ENCODE measurements at regions not wholly inside any gene's neighbourhood (a gene's known extent, or its start where the extent isn't known, plus 50 kb on each side); places are given as distances from the start of the nearest gene placed in this dataset.
A peak's percentile ranks its signal among the peaks of the same experiment; 100 is the strongest.

DNA sequence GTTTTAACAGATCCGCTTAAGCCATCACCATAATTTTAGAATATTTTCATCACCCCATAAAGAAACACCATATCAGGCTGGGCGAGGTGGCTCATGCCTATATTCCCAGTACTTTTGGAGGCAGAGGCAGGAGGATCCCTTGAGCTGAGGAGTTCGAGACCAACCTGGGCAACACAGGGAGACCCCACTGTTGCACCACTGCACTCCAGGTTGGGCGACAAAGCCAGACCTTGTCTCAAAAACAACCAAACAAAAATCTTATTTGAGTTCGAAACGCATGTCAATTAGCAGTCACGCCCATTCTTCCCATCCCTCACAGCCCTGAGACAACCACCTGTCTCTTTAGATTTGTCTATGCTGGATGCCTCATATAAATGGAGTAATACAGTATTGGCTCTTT lies 119.9 kb downstream of the KLF13 start:
- no peak for ATAC-seq (ENCODE audit: low read depth)
- H3K9me3 Mint-ChIP-seq = peaks cover 2% of the 10 kb centered on the region
- H3K4me1 Mint-ChIP-seq = peaks cover 14% of the 10 kb centered on the region
- no peak overlapping the region for H3K4me3 Mint-ChIP-seq
- H3K27me3 Mint-ChIP-seq = peaks cover 4% of the 10 kb centered on the region
- no peak for DNase-seq (ENCODE audit: low spot score in 2 of 2)
- no peak overlapping the region for H3K27ac Mint-ChIP-seq
- H3K36me3 Mint-ChIP-seq = no peaks in the 10 kb centered on the region

DNA sequence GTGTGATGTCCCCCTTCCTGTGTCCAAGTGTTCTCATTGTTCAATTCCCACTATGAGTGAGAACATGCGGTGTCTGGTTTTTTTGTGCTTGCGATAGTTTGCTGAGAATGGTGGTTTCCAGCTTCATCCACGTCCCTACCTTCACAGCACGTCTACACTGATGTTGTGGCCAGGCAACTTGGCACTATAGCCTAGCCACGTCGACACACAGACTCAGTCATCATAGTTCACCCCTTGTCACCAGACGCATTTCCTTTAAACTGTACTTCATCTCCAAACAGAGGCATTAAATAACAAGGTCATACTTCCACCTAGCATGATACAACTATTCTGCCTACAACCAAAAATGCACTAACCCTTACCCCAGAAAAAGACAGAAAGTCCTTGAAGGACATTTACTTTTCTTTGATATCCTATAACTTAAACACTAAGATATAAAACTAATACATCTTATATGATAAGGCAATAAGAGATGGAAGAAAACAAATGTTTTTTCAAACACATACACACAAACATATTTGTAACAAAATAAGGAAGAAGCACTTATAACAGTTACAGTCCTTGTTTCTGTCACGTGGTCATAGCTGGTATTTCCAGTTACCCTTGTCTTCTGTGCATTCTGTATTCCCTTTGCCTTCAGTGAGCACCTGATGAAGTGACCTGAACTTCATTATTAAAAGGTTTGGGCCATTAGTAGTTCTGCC lies 121.4 kb downstream of the KLF13 start:
- H3K27ac Mint-ChIP-seq = no peak overlapping the region
- peak; percentile 55 for ATAC-seq (ENCODE audit: low read depth)

DNA sequence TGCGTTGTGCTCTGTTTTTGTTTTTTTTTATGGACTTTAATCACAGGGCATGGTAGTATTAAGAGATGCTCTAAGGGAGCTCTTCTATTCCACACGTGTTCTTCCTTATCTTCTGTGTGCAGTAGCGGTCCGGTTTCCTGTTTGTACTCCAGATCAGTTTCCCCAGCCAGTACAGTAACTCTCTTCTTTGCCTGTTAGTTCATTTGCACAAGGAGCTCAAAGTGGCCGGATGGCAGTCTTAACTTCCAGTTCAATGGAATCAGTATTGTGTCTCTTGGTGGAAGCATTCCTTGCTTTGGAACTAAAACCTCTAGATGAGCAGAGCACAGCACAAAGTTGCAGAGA lies 122.0 kb downstream of the KLF13 start:
- no peaks in the 10 kb centered on the region for H3K36me3 Mint-ChIP-seq
- no peak overlapping the region for H3K27ac Mint-ChIP-seq
- peaks cover 11% of the 10 kb centered on the region for H3K4me1 Mint-ChIP-seq
- H3K4me3 Mint-ChIP-seq = no peak overlapping the region
- peaks cover 2% of the 10 kb centered on the region for H3K9me3 Mint-ChIP-seq
- H3K27me3 Mint-ChIP-seq = peaks cover 4% of the 10 kb centered on the region
- no peak for ATAC-seq (ENCODE audit: low read depth)
- no peak for DNase-seq (ENCODE audit: low spot score in 2 of 2)

More for the DNA sequence above, 121.4 kb downstream of the KLF13 start:
- no peak for DNase-seq (ENCODE audit: low spot score in 2 of 2)
- Mint-ChIP-seq H3K9me3 (peaks cover 2% of the 10 kb centered on the region), H3K27me3 (peaks cover 4% of the 10 kb centered on the region), H3K36me3 (no peaks in the 10 kb centered on the region), H3K4me1 (peaks cover 11% of the 10 kb centered on the region), H3K4me3 (no peak overlapping the region)

DNA sequence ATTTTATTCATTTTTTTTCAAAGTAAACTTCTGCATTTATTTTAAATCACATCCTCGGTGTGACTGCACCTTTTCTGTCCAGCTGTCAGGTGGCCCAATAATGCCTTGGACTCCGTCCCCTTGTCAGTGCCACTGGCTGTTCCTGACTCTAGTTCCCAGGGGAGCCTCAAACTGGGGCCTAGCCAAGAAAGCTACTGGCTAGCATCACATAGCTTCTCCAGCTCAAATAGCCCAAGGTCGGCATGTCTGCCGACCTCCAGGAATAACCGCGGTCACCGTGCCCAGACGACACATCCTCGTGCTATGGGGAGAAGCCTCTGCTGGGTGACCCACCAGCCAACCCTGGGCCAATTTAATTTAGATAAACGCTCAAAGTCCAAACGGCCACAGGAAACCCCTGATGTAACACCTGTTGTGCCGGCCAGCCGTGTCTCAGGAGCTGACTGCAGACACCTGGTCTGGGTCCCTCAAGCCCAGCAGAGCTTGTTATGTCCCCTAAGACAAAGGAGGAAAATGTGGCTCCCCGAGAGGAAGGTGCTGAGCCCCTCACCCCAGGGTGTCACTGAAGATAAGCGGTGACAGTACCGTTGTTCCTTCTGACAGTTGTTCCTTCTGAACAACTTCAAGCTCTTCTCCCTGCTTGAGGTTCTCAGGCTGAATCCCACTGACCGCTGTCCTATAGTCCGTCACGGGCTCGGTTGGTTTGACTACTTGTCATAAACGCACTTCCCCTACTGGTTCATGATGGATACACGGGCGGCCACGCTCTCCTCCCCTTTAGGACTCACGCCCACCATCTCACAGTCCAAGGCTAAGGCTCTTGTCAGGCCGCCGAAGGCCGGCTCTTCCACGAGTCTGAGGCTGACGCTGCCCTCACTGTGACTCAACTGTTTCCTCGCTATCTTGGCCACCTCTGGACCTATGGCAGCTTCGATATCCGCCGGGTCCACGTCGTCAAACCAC lies 126.2 kb downstream of the KLF13 start:
- peaks cover 2% of the 10 kb centered on the region for H3K36me3 Mint-ChIP-seq
- no peak for ATAC-seq (ENCODE audit: low read depth)
- no peak overlapping the region for H3K27ac Mint-ChIP-seq
- peaks cover 4% of the 10 kb centered on the region for H3K27me3 Mint-ChIP-seq
- H3K4me1 Mint-ChIP-seq = peaks cover 8% of the 10 kb centered on the region
- H3K4me3 Mint-ChIP-seq = no peak overlapping the region
- peaks cover 6% of the 10 kb centered on the region for H3K9me3 Mint-ChIP-seq
- DNase-seq (ENCODE audit: low spot score in 2 of 2) = no peak

DNA sequence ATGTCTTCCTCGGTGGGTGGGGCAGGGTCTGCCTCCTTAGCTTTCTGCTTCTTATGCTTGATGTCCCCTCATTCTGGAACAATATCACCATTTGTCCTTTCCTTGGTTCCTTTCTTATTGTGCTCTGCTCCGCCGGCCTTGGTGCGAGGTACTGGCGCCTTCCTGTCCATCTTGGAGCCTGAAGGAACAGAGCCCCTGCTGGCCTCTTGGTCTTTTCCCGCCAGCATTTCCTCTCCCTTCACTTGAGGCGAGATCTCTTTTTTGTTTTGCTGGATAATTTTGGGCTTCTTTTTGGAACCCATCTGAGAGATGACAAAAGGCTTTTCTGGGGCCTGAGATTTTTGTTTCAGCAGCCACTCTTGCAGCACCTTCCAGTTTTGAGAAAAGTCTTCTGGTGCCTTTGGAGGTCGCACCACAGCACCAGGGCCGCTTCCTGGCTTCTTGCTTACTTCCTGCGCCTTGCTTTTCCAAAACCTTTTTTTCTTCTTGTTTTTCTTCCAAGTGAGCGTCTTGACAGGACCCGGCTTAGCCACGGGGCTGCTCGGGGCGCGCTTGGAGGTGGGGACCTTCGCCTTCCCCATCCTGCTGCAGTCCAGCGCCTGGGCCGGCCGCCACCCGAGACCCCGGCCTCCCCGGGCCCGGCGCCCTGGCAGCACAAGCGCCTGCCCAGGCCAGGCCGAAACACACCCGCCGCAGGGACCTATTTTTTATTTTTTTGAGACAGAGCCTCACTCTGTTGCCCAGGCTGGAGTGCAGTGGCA lies 127.1 kb downstream of the KLF13 start:
- peaks cover 2% of the 10 kb centered on the region for H3K36me3 Mint-ChIP-seq
- no peak overlapping the region for H3K4me3 Mint-ChIP-seq
- H3K9me3 Mint-ChIP-seq = peaks cover 6% of the 10 kb centered on the region
- DNase-seq (ENCODE audit: low spot score in 2 of 2) (no peak), ATAC-seq (ENCODE audit: low read depth) (no peak)
- peaks cover 4% of the 10 kb centered on the region for H3K27me3 Mint-ChIP-seq
- no peak overlapping the region for H3K27ac Mint-ChIP-seq
- H3K4me1 Mint-ChIP-seq = peaks cover 8% of the 10 kb centered on the region

DNA sequence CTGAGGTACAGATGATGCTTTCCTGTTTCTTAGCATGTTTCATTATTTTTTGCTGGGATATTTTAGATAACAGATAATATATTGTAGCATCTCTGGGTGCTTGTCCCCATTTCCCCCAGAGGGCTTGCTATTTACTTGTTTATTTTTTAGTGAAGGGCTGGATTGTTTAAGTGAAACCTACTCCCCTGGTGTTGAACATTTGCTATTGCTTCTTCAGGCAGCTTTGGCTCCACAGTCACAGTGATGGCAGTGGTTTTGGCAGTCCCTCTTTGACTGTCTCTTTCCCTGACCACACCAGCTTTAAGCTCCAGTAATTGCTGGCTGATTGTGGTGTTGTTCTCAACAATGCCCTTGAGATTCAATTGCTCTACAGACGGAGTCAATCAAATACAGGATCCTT lies 128.9 kb downstream of the KLF13 start:
- peaks cover 14% of the 10 kb centered on the region for H3K4me1 Mint-ChIP-seq
- H3K36me3 Mint-ChIP-seq = peaks cover 2% of the 10 kb centered on the region
- no peak for DNase-seq (ENCODE audit: low spot score in 2 of 2)
- peaks cover 4% of the 10 kb centered on the region for H3K9me3 Mint-ChIP-seq
- no peak overlapping the region for H3K27ac Mint-ChIP-seq
- H3K27me3 Mint-ChIP-seq = no peaks in the 10 kb centered on the region
- ATAC-seq (ENCODE audit: low read depth) = no peak
- H3K4me3 Mint-ChIP-seq = no peak overlapping the region

DNA sequence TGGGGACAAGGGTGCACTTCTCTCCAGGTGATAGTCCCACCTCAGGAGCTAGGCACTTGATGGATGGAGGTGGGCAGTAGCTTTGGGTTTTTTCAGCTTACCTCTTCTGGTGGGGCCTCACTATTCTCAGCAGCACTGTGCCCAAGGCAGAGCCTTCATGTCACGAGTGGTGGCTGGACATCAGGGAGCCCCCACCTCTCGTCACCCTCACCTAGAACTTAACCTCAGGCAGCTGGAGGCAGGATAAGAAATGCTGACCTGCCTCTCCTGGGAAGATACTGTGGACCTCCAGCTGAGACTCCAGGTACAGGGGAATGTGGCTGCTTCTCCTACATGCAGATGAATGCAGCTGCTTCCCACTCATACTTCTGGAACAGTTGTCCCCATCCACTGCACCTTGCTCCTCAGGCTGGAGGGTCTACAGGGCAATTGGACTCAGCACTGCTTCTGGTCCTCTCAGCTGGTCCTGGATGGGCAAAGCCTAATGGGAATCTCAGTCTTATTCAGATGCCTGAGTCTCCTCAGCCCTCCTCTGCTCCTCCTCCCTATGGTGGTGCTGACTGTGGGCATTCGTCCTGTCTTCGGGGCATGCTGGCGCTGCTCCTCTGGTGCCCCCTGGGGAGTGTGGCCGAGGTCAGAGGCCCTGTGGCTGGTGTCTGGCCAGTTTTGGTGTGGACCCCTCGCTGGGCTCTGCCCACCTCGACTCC lies 129.9 kb downstream of the KLF13 start:
- DNase-seq (ENCODE audit: low spot score in 2 of 2) (no peak), ATAC-seq (ENCODE audit: low read depth) (no peak)
- H3K27me3 Mint-ChIP-seq = no peaks in the 10 kb centered on the region
- no peak overlapping the region for H3K27ac Mint-ChIP-seq
- peaks cover 4% of the 10 kb centered on the region for H3K9me3 Mint-ChIP-seq
- H3K36me3 Mint-ChIP-seq = peaks cover 2% of the 10 kb centered on the region
- H3K4me3 Mint-ChIP-seq = no peak overlapping the region
- H3K4me1 Mint-ChIP-seq = peaks cover 17% of the 10 kb centered on the region

DNA sequence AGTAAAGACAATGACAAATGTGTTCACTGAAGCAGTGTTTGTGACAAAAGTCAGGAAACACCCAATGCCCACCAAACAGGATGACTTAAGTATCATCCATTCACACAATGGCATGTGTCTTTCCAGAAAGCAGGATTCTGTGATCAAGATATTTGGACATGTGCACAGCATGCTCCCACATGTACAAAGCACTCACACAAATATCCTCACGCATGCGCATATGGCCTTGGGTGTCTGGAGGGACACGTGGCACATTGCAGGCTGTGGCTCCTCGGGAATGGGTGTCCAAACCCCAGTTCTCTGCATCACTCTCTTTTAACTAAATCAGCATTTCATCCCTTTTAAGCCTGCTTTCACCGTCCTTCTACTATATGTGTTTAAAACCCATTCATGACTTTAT lies 130.5 kb downstream of the KLF13 start:
- no peak overlapping the region for H3K27ac Mint-ChIP-seq
- peaks cover 2% of the 10 kb centered on the region for H3K36me3 Mint-ChIP-seq
- peaks cover 4% of the 10 kb centered on the region for H3K9me3 Mint-ChIP-seq
- peaks cover 17% of the 10 kb centered on the region for H3K4me1 Mint-ChIP-seq
- no peaks in the 10 kb centered on the region for H3K27me3 Mint-ChIP-seq
- no peak overlapping the region for H3K4me3 Mint-ChIP-seq
- ATAC-seq (ENCODE audit: low read depth) = no peak
- no peak for DNase-seq (ENCODE audit: low spot score in 2 of 2)

DNA sequence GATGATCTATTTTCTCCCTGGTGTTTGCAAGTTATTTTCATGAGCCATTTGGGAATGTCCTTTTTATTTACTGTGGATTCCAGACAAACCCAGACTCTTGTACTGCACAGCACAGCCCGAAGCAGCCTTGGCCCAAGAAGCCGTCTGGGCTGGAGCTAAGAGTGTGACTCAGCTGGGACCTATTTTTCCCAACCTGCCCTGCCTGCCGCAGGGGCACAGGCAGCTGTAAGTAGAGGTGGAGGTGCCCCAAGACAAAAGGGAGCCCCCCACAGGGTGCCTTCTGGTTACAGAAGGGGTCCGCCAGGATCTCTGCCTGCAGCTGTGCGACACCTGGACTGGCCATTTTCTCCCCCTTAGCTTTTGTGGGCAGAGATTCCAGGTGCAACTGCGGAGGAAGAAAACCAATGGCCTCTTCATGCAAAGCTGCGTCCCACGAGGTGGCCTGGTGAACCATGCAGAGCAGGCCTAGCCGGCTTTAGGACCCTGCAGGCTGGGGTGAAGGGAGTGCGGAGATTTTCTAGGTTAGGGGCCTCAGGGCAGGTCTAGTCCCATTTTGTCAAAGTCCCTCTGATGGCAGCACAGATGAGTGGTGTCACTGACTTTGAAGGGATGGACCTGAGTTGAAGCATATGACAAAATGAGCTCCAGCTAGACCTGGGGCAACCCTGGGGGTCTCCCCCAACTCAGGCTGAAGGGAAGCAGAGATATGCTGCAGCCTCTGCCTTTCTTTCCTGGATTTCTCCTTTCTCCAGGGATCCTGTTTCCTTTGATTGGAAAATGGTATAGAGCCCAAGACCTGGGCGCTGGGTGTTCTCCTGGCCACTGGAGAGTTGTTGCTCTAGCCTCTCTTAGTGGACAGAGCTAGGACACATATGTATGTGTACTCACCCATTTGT lies 131.2 kb downstream of the KLF13 start:
- peaks cover 4% of the 10 kb centered on the region for H3K9me3 Mint-ChIP-seq
- ATAC-seq (ENCODE audit: low read depth) (no peak), DNase-seq (ENCODE audit: low spot score in 2 of 2) (no peak)
- H3K27ac Mint-ChIP-seq = peak overlapping the region; percentile 79
- H3K36me3 Mint-ChIP-seq = peaks cover 2% of the 10 kb centered on the region
- H3K4me3 Mint-ChIP-seq = no peak overlapping the region
- H3K27me3 Mint-ChIP-seq = no peaks in the 10 kb centered on the region
- peaks cover 17% of the 10 kb centered on the region for H3K4me1 Mint-ChIP-seq

DNA sequence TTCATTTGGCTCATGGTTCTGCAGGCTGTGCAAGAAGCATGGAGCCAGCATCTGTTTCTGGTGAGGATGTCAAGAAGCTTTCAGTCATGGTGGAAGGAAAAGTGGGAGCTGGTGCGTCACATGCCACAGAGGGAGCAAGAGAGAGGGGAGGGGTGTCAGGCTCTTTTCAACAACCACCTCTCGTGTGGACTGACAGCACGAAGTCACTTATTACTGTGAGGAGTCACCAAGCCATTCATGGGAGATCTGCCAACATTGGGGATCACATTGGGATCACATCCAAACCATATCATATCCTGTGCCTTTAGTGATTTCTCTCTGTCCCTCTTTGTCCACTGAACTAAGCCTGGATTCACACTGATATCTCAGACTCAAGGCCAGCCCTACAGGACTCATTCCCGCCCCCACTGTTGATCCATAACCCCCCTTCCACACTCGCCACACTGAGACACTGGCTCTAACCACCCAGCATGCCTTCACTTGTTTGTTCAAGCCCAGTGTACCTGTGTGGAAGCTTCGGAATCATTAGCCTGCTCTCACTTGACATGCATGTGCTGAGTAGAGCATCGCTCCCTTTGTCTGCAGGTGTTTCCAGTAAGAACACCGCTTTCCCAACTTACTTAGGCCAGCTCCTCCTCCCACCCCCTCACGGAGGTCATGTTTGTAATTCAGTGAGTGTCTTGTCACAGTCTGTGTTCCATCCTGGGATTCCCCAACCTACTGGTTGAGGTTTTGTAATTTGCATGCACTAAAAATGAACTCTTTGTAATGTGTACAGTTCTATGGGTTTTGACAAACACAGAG lies 132.2 kb downstream of the KLF13 start:
- Mint-ChIP-seq H3K27ac (peak overlapping the region; percentile 79), H3K36me3 (peaks cover 2% of the 10 kb centered on the region), H3K9me3 (peaks cover 4% of the 10 kb centered on the region), H3K27me3 (no peaks in the 10 kb centered on the region), H3K4me1 (peaks cover 17% of the 10 kb centered on the region), H3K4me3 (peak overlapping the region; percentile 63)
- ATAC-seq (ENCODE audit: low read depth) = peak; percentile 98
- peak in 1 of 2 donors; percentile 53 for DNase-seq (ENCODE audit: low spot score in 2 of 2)

DNA sequence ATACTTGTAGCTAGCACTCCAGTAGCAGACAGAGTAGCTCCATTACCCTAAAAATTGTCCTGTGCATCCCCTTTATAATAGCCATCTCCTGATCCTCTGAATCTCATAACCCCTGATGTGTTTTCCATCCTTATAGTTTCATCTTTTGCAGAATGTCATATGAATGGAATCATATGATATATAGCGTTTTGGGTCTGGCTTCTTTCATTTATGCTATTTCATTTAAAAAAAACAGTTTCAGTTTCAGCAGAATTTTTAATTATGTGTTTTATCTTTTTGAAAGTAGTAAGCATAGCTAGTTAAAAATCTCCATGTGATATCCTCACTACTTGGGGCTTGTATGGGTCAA lies 132.7 kb downstream of the KLF13 start:
- H3K27me3 Mint-ChIP-seq = no peaks in the 10 kb centered on the region
- H3K9me3 Mint-ChIP-seq = peaks cover 4% of the 10 kb centered on the region
- peak; percentile 9 for ATAC-seq (ENCODE audit: low read depth)
- H3K4me1 Mint-ChIP-seq = peaks cover 21% of the 10 kb centered on the region
- DNase-seq (ENCODE audit: low spot score in 2 of 2) = no peak
- peaks cover 2% of the 10 kb centered on the region for H3K36me3 Mint-ChIP-seq
- peak overlapping the region; percentile 79 for H3K27ac Mint-ChIP-seq
- H3K4me3 Mint-ChIP-seq = peak overlapping the region; percentile 63

DNA sequence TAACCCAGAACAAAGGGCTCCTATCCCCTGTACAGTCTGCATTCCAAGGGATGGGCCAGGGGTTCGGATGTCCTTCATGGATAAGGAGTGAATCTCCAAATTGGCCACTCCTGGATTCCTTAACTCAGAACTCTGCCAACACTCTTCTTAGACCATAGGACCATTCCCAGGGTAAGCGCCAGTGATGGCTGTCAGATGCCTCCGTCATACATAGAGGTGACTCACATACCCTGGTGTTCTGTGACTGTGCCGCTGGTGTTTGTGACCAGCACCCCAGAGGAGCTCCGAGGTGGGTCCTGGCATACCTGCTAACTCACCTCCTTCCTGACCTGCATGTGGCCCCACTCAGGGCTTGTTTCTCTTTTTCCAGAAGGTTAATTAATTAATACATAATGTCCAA lies 134.7 kb downstream of the KLF13 start:
- ATAC-seq (ENCODE audit: low read depth) (no peak), DNase-seq (ENCODE audit: low spot score in 2 of 2) (no peak)
- Mint-ChIP-seq H3K36me3 (no peaks in the 10 kb centered on the region), H3K9me3 (no peaks in the 10 kb centered on the region), H3K27ac (no peak overlapping the region), H3K4me3 (no peak overlapping the region), H3K27me3 (peaks cover 2% of the 10 kb centered on the region), H3K4me1 (peaks cover 27% of the 10 kb centered on the region)

Data from memory B cell (primary cell).